DOHH2 (cell line): ENCODE measurements at regions not wholly inside any gene's neighbourhood (a gene's known extent, or its start where the extent isn't known, plus 50 kb on each side); places are given as distances from the start of the nearest gene placed in this dataset.
"Not testable (repeated sequence)": the region's sequence is repeated elsewhere in the genome, so short reads cannot be mapped to it uniquely, and the experiment has no call there.

Experiments used
- EZH2phosphoT487 ChIP-seq: fragments of 200-600 bp; sonication (generic); IDR thresholded peaks from 2 replicates; pipeline ENCODE4 v1.6.1; 2017; ENCODE audit warnings: borderline replicate concordance, mild to moderate bottlenecking, antibody characterized with exemption, low read length, moderate library complexity, mixed read lengths
- TF ChIP-seq, protein P1 (sequence below): fragments of 200-600 bp; sonication (generic); IDR thresholded peaks from one replicate; pipeline ENCODE4 v1.5.1; 2014; ENCODE audit warnings: antibody characterized with exemption, mild to moderate bottlenecking, low read depth, low read length; ENCODE audit not compliant: poor library complexity, severe bottlenecking

DNA sequence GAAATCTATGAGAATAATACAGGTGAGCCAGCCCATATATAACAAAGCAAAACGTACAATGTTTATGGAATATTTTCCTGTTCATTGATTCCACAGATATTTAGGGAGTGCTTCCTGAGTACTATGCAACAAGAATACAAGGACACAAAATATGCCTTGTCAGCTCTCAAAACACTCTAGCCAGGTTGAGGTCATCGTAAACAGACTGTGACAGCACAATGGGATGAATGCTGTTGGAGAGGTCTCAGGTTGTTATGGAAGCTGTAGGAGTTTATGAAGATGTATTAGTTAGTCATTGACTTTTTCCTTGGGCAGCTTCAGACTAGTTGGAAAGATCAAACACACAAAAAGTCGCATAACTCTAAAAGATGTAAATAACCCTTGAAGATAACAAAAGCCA lies 98.1 kb upstream of the SEC22B start:
- TF ChIP-seq, protein P1, sequence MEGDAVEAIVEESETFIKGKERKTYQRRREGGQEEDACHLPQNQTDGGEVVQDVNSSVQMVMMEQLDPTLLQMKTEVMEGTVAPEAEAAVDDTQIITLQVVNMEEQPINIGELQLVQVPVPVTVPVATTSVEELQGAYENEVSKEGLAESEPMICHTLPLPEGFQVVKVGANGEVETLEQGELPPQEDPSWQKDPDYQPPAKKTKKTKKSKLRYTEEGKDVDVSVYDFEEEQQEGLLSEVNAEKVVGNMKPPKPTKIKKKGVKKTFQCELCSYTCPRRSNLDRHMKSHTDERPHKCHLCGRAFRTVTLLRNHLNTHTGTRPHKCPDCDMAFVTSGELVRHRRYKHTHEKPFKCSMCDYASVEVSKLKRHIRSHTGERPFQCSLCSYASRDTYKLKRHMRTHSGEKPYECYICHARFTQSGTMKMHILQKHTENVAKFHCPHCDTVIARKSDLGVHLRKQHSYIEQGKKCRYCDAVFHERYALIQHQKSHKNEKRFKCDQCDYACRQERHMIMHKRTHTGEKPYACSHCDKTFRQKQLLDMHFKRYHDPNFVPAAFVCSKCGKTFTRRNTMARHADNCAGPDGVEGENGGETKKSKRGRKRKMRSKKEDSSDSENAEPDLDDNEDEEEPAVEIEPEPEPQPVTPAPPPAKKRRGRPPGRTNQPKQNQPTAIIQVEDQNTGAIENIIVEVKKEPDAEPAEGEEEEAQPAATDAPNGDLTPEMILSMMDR = not testable (repeated sequence)
- not testable (repeated sequence) for TF ChIP-seq EZH2phosphoT487
